ENCODE measurements at regions not wholly inside any gene's neighbourhood (a gene's known extent, or its start where the extent isn't known, plus 50 kb on each side); places are given as distances from the start of the nearest gene placed in this dataset.
A peak's percentile ranks its signal among the peaks of the same experiment; 100 is the strongest.
"Not testable (repeated sequence)": the region's sequence is repeated elsewhere in the genome, so short reads cannot be mapped to it uniquely, and the experiment has no call there.

GRCh38 chr5:71343994-71344393, 111.5 kb upstream of the BDP1 start:
- DNase-seq (ENCODE audit: low read depth) = not testable (repeated sequence)

GRCh38 chr5:71372601-71373000, 82.8 kb upstream of the BDP1 start:
- H3K4me3 ChIP-seq (ENCODE audit: low read depth, low read length); DNase-seq (ENCODE audit: low read depth): not testable (repeated sequence)

More at GRCh38 chr5:71343994-71344393, 111.5 kb upstream of the BDP1 start:
- not testable (repeated sequence) for H3K4me3 ChIP-seq (ENCODE audit: low read depth, low read length)

- H3K4me3 ChIP-seq (ENCODE audit: low read depth, low read length); DNase-seq (ENCODE audit: low read depth): not testable (repeated sequence)
Observed at GRCh38 chr5:71373054-71373734, 82.3 kb upstream of the BDP1 start.

- not testable (repeated sequence) for DNase-seq (ENCODE audit: low read depth); H3K4me3 ChIP-seq (ENCODE audit: low read depth, low read length)
Observed at GRCh38 chr5:71384204-71384603, 71.2 kb upstream of the BDP1 start.

GRCh38 chr5:71384706-71385105, 70.7 kb upstream of the BDP1 start:
- no peak for TF ChIP-seq CTCF (IDR thresholded peaks at IDR 0.05; ENCODE audit: insufficient read depth, low read length)
- no peak overlapping the region for H3K4me3 ChIP-seq (ENCODE audit: low read depth, low read length)

GRCh38 chr5:71385208-71385607, 70.2 kb upstream of the BDP1 start:
- DNase-seq (ENCODE audit: low read depth); H3K4me3 ChIP-seq (ENCODE audit: low read depth, low read length): not testable (repeated sequence)

More at GRCh38 chr5:71384706-71385105, 70.7 kb upstream of the BDP1 start:
- no peak for DNase-seq (ENCODE audit: low read depth)

GRCh38 chr5:71388184-71388583, 67.3 kb upstream of the BDP1 start:
- H3K4me3 ChIP-seq (ENCODE audit: low read depth, low read length) = not testable (repeated sequence)
- DNase-seq (ENCODE audit: low read depth) = peak; percentile 0

GRCh38 chr5:71398400-71398799, 57.1 kb upstream of the BDP1 start:
- H3K4me3 ChIP-seq (ENCODE audit: low read depth, low read length); DNase-seq (ENCODE audit: low read depth): not testable (repeated sequence)

GRCh38 chr5:71398859-71399258, 56.6 kb upstream of the BDP1 start:
- not testable (repeated sequence) for H3K4me3 ChIP-seq (ENCODE audit: low read depth, low read length); DNase-seq (ENCODE audit: low read depth)

GRCh38 chr5:71399443-71399842, 56.0 kb upstream of the BDP1 start:
- H3K4me3 ChIP-seq (ENCODE audit: low read depth, low read length) = not testable (repeated sequence)

GRCh38 chr5:71400626-71401025, 54.8 kb upstream of the BDP1 start:
- DNase-seq (ENCODE audit: low read depth); H3K4me3 ChIP-seq (ENCODE audit: low read depth, low read length): not testable (repeated sequence)

More at GRCh38 chr5:71399443-71399842, 56.0 kb upstream of the BDP1 start:
- not testable (repeated sequence) for DNase-seq (ENCODE audit: low read depth)

GRCh38 chr5:71401150-71401549, 54.3 kb upstream of the BDP1 start:
- not testable (repeated sequence) for DNase-seq (ENCODE audit: low read depth); H3K4me3 ChIP-seq (ENCODE audit: low read depth, low read length)

- not testable (repeated sequence) for H3K4me3 ChIP-seq (ENCODE audit: low read depth, low read length); DNase-seq (ENCODE audit: low read depth)
Observed at GRCh38 chr5:71401564-71401963, 53.9 kb upstream of the BDP1 start.

- not testable (repeated sequence) for DNase-seq (ENCODE audit: low read depth); H3K4me3 ChIP-seq (ENCODE audit: low read depth, low read length)
Observed at GRCh38 chr5:71404441-71404840, 51.0 kb upstream of the BDP1 start.

- DNase-seq (ENCODE audit: low read depth); H3K4me3 ChIP-seq (ENCODE audit: low read depth, low read length): not testable (repeated sequence)
Observed at GRCh38 chr5:71404936-71405335, 50.5 kb upstream of the BDP1 start.
